Common myeloid progenitor, CD34-positive (primary cell): ENCODE measurements at regions not wholly inside any gene's neighbourhood (a gene's known extent, or its start where the extent isn't known, plus 50 kb on each side); places are given as distances from the start of the nearest gene placed in this dataset.
"Not testable (repeated sequence)": the region's sequence is repeated elsewhere in the genome, so short reads cannot be mapped to it uniquely, and the experiment has no call there.

ENCODE experiments used
- CTCF ChIA-PET: fragments of 350-600 bp; sonication (Branson Sonifier 250); formaldehyde crosslinking; loops from one replicate; lab custom pipeline; 2021; ENCODE audit warnings: antibody characterized with exemption; lab: Charles Lee
- POLR2A ChIA-PET: fragments of 350-600 bp; sonication (Branson Sonifier 250); formaldehyde crosslinking; loops from one replicate; lab custom pipeline; 2021; ENCODE audit warnings: antibody characterized with exemption; lab: Charles Lee
- DNase-seq, 3 donors: peaks; one replicate each; pipeline versions ENCODE4 v3.0.0 to v3.0.0-alpha.2; 2013
- H3K27ac ChIP-seq, 2 experiments: 1 replicate in 1 of 2; 2 replicates in 1 of 2; pipeline ENCODE4 v1.7.0; 2013; ENCODE audit warnings: inconsistent platforms in 2 of 2, low read length in 2 of 2, mild to moderate bottlenecking in 2 of 2, low read depth in 1 of 2, moderate library complexity in 1 of 2; ENCODE audit not compliant: severe bottlenecking in 2 of 2, insufficient read depth in 1 of 2, poor library complexity in 1 of 2
- H3K27me3 ChIP-seq, 5 experiments: replicated peaks in 2 of 5; 1 replicate in 3 of 5; 2 replicates in 2 of 5; pipeline versions ENCODE4 v1.6.1 to v1.7.0; 2013; ENCODE audit warnings: low read length in 4 of 5, mild to moderate bottlenecking in 2 of 5, moderate library complexity in 2 of 5, inconsistent platforms in 1 of 5; ENCODE audit not compliant: insufficient read depth in 5 of 5, control insufficient read depth in 4 of 5
- H3K36me3 ChIP-seq, 4 experiments: 1 replicate in 2 of 4; 2 replicates in 2 of 4; pipeline versions ENCODE4 v1.6.1 to v1.7.0; 2013; ENCODE audit warnings: low read length in 3 of 4, control low read depth in 1 of 4, mild to moderate bottlenecking in 1 of 4; ENCODE audit not compliant: control insufficient read depth in 4 of 4, insufficient read depth in 4 of 4
- H3K4me1 ChIP-seq, 4 experiments: 1 replicate in 3 of 4; 2 replicates in 1 of 4; pipeline versions ENCODE4 v1.6.1 to v1.7.1; 2013; ENCODE audit warnings: low read length in 3 of 4, mild to moderate bottlenecking in 3 of 4, control low read depth in 1 of 4, inconsistent platforms in 1 of 4, moderate library complexity in 1 of 4; ENCODE audit not compliant: control insufficient read depth in 4 of 4, insufficient read depth in 4 of 4; ENCODE audit errors: control extremely low read depth in 1 of 4
- H3K4me3 ChIP-seq, 7 experiments: 1 replicate in 4 of 7; 2 replicates in 3 of 7; pipeline versions ENCODE4 v1.5.1 to v1.7.0; 2013; ENCODE audit warnings: mild to moderate bottlenecking in 7 of 7, low read length in 6 of 7, moderate library complexity in 6 of 7, inconsistent platforms in 2 of 7, low read depth in 2 of 7, control low read depth in 1 of 7; ENCODE audit not compliant: insufficient read depth in 4 of 7, control insufficient read depth in 1 of 7; ENCODE audit errors: extremely low read depth in 1 of 7
- H3K9me3 ChIP-seq, 5 experiments: 1 replicate in 4 of 5; 2 replicates in 1 of 5; pipeline versions ENCODE4 v1.6.1 to v1.7.1; 2013; ENCODE audit warnings: low read length in 4 of 5, mild to moderate bottlenecking in 2 of 5, inconsistent platforms in 1 of 5, low read depth in 1 of 5, moderate library complexity in 1 of 5; ENCODE audit not compliant: control insufficient read depth in 4 of 5, insufficient read depth in 2 of 5; ENCODE audit errors: control extremely low read depth in 1 of 5
- WGBS: methylation state at CpG from one replicate; pipeline ENCODE4 v1.1.5; 2013; ENCODE audit not compliant: insufficient coverage; 5-methylcytosine and 5-hydroxymethylcytosine counted together

- no peak for DNase-seq
- H3K27me3 ChIP-seq, result peaks cover 0 to 8% (median 2%) of the 10 kb centered on the region in 5 experiments
- no peaks in the 10 kb centered on the region for H3K36me3 ChIP-seq
- ChIA-PET CTCF (interaction anchor here (0.9 to 1.4 kb wide), 3 partner anchors 137 to 365 kb away, joined by 3 read pairs; no protein-coding TSS in a partner anchor), POLR2A (no interaction called here)
- H3K27ac ChIP-seq, result no peak overlapping the region
- H3K4me1 ChIP-seq, result peaks cover 0 to 4% (median 1%) of the 10 kb centered on the region in 4 experiments
- 81% methylated on average over 7 of the region's 9 CpGs for WGBS
- no peaks in the 10 kb centered on the region for H3K9me3 ChIP-seq
- no peak overlapping the region for H3K4me3 ChIP-seq
Observed at GRCh38 chr13:110820322-110820721, 94.5 kb downstream of the ANKRD10 start.

- H3K4me1 ChIP-seq, DNase-seq, POLR2A ChIA-PET, H3K36me3 ChIP-seq, H3K9me3 ChIP-seq, H3K4me3 ChIP-seq, H3K27ac ChIP-seq: not testable (repeated sequence)
- H3K27me3 ChIP-seq, result peaks cover 0 to 12% (median 2%) of the 10 kb centered on the region in 5 experiments
- WGBS, result 94% methylated on average over 20 of the region's 25 CpGs
- CTCF ChIA-PET, result interaction anchor here (1.4 kb wide), 1 partner anchor 11 kb away, joined by 3 read pairs; no protein-coding TSS in a partner anchor
Observed at GRCh38 chr13:110821837-110822668, 92.8 kb downstream of the ANKRD10 start.

GRCh38 chr13:110822669-110822945 is 92.3 kb downstream of the ANKRD10 start:
- Histone ChIP-seq H3K27me3 (peaks cover 0 to 12% (median 2%) of the 10 kb centered on the region in 5 experiments), H3K36me3 (no peaks in the 10 kb centered on the region), H3K9me3 (no peaks in the 10 kb centered on the region), H3K4me1 (peaks cover 0 to 4% (median 1%) of the 10 kb centered on the region in 4 experiments), H3K4me3 (no peak overlapping the region), H3K27ac (no peak overlapping the region)
- WGBS, result no CpG with 5 or more reads among the region's 10 CpGs
- DNase-seq, result no peak
- ChIA-PET POLR2A (no interaction called here), CTCF (interaction anchor here (1.0 to 1.4 kb wide), 2 partner anchors 11 to 23 kb away, joined by 3 read pairs; no protein-coding TSS in a partner anchor)

- POLR2A ChIA-PET, result no interaction called here
- H3K4me3 ChIP-seq, result no peak overlapping the region
- H3K36me3 ChIP-seq, result no peaks in the 10 kb centered on the region
Observed at GRCh38 chr13:110824702-110825300, 90.1 kb downstream of the ANKRD10 start.

DNA sequence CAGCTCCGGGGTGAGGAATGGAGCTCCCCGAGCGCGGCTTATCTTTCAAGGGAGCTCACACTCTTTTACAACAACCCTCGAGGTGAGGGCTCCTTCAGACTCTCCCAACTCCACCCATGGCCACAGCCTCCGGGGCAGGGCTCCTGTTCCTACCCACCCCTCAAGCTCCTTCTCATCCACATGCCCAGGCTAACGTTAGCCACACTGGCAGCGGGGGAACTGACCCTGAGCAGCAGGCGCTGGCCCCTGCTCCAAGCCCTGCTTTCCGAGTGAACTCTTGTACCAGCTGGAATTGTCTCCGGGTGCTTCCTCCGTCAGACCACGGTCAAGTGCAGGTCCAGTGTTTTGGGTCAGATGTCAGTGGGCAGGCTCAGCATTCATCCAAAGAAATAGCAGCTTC is 89.4 kb downstream of the ANKRD10 start:
- POLR2A ChIA-PET, result interaction anchor here (0.6 kb wide), 1 partner anchor 110 kb away, joined by 3 read pairs; no protein-coding TSS in a partner anchor
- no peak for DNase-seq
- H3K36me3 ChIP-seq, result no peaks in the 10 kb centered on the region
- no peak overlapping the region for H3K4me3 ChIP-seq
- H3K27ac ChIP-seq, result no peak overlapping the region
- H3K4me1 ChIP-seq, result no peaks in the 10 kb centered on the region
- CTCF ChIA-PET, result no interaction called here
- WGBS, result 84% methylated on average over 11 of the region's 13 CpGs
- no peaks in the 10 kb centered on the region for H3K9me3 ChIP-seq
- peaks cover 0 to 17% (median 0%) of the 10 kb centered on the region in 5 experiments for H3K27me3 ChIP-seq

More at GRCh38 chr13:110824702-110825300, 90.1 kb downstream of the ANKRD10 start:
- Histone ChIP-seq H3K27me3 (peaks cover 0 to 14% (median 0%) of the 10 kb centered on the region in 5 experiments), H3K4me1 (no peaks in the 10 kb centered on the region), H3K27ac (no peak overlapping the region), H3K9me3 (no peaks in the 10 kb centered on the region)
- 89% methylated on average over 9 of the region's 13 CpGs for WGBS
- CTCF ChIA-PET, result no interaction called here
- no peak for DNase-seq

GRCh38 chr13:110826101-110826500 is 88.8 kb downstream of the ANKRD10 start:
- Histone ChIP-seq H3K4me3 (no peak overlapping the region), H3K27ac (no peak overlapping the region), H3K9me3 (no peaks in the 10 kb centered on the region), H3K4me1 (no peaks in the 10 kb centered on the region), H3K27me3 (peaks cover 0 to 14% (median 0%) of the 10 kb centered on the region in 5 experiments), H3K36me3 (no peaks in the 10 kb centered on the region)
- POLR2A ChIA-PET, result interaction anchor here (0.6 kb wide), 1 partner anchor 111 kb away, joined by 3 read pairs; no protein-coding TSS in a partner anchor
- DNase-seq, result no peak
- WGBS, result 96% methylated on average over 5 of the region's 5 CpGs
- CTCF ChIA-PET, result no interaction called here
